T-helper 2 cell treated with Interferon-gamma antibody and Interleukin-4, amounts not matched to agents 100 ng/mL and 5 ng/mL, for 36 hours (primary cell): ENCODE measurements at regions not wholly inside any gene's neighbourhood (a gene's known extent, or its start where the extent isn't known, plus 50 kb on each side); places are given as distances from the start of the nearest gene placed in this dataset.
"Not testable (repeated sequence)": the region's sequence is repeated elsewhere in the genome, so short reads cannot be mapped to it uniquely, and the experiment has no call there.

Source experiments
- intact Hi-C: fragments of 100-400 bp; cut with micrococcal nuclease; formaldehyde crosslinking; loops from one replicate; pipeline ENCODE4 v1.15.1; 2023

DNA sequence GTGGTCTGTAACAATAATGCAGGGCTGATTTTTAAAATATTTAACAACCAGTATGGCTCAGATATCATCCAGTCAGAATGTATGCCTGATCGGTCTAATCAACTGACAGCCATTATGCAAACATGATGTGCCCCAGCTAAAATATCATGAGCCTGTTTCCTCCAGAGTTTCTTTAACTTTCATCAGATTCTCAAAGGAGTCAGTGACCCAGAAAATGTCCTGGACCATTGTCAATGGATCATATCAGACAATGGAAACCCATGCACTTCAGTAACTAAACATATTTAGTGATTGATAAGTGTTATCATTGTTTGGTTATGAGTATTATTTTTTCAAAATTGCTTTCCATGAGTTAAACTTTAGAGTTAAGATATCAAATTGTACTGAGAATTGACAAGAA is 173.5 kb downstream of the LMBRD1 start:
- intact Hi-C loops: no loop called here

- intact Hi-C loops: no loop called here
Measured at GRCh38 chr6:69622924-69623323, 173.9 kb downstream of the LMBRD1 start.

DNA sequence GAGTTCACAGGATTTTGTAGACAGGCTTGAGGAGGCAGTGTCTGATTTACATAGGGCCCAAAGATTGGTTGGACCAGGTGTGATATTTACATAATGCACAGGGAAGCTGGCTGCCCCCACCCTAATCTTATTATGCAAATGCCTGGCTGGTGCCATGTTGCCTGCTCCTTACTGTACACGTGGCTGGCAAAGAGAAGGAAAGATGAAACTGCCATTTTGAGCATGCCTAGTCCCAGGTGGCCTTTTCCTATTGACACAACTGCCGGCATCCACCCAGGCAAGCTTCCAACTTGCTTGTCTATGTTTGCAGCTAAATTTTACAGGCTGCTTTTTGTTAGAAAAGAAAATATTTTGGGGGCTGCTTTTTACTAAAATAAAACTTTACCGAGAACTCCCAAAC is 174.6 kb downstream of the LMBRD1 start:
- intact Hi-C loops: no loop called here

DNA sequence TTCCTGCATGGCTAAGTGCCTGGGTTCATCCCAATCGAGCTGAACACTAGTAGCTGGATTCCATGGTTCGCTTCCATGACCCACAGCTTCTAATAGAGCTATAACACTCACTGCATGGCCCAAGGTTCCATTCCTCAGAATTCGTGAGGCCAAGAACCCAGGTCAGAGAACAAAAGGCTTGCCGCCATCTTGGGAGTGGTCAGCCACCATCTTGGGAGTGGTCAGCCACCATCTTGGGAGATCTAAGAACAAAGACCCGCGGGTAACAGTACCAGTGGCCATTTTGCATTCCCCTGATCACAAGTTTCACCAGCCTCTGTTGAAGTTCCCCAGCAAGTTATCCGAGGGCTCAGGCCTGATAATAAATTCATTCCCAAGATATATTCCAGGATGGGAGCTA is 179.6 kb downstream of the LMBRD1 start:
- intact Hi-C loops: no loop called here

DNA sequence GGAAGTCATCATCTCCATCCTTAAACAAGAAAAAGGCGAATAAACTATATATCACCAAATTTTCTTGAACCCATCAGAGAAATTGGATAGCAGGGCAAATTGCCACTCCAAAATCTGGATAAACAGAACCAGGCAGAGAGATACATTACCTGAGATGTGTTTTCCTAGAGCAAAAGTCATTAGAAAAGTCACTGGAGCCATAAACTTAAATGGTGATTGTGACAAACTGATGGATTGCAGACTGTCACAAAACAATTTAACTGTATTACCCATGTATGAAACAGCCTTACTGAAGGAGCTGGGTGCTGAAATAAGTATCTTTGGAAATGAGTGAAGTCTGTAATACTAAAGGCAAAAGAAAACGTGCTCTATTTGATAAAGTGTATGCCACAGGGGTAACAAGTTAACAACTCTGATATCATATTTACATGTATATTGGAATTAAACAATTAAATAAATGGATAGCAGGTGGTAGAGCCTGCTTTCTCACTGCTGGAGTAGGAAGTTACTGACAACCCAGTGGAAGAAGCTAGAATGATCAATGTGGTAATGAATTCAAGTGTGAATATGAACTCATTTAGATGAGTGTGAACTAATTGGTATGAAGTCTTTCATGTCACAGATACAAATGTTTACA is 186.9 kb downstream of the LMBRD1 start:
- intact Hi-C loops: no loop called here

DNA sequence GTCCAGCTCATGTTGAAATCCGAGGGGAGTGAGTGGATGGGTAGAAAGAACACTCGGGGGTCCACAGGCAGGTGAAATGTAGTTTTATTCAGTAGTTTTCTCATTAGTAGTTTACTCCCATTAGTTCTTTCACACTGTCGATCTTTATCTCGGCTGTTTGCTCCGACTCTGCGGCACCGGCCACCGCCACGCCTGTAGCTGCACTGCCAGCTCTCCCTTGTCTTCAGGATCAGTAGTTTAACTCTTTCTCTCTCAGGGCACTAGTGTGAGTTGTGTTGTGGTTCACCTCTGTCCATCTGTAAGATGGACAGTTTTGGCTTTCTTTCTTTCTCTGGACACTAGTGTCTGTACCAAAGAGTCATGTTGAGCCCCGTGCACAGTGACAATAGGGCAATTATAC is 195.7 kb downstream of the LMBRD1 start:
- intact Hi-C loops: no loop called here

DNA sequence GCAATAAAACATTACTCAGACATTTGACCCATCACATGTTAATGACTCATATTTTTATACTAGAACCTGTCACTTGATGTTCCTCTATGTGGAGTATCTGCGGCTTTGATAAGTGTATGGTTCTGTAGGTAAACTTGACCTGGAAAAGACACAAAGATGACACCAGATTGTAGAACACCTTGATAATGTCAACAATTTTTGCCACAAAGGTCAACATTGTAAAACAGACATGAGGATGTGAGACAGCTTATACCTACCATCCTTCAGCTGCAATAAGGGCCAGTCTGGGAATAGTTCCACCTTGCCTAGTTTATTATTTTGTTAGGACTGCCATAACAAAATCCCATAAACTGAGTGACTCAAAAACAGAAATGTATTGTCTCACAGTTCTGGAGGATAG is 202.4 kb downstream of the LMBRD1 start:
- intact Hi-C loops: no loop called here

GRCh38 chr6:69593706-69594105 is 203.1 kb downstream of the LMBRD1 start:
- intact Hi-C loops: no loop called here

GRCh38 chr6:69589626-69590025 is 207.2 kb downstream of the LMBRD1 start:
- intact Hi-C loops: loop anchor here (10.0 kb wide), 1 partner anchor 275 kb away; the partner anchor contains the start of gene COL19A1

DNA sequence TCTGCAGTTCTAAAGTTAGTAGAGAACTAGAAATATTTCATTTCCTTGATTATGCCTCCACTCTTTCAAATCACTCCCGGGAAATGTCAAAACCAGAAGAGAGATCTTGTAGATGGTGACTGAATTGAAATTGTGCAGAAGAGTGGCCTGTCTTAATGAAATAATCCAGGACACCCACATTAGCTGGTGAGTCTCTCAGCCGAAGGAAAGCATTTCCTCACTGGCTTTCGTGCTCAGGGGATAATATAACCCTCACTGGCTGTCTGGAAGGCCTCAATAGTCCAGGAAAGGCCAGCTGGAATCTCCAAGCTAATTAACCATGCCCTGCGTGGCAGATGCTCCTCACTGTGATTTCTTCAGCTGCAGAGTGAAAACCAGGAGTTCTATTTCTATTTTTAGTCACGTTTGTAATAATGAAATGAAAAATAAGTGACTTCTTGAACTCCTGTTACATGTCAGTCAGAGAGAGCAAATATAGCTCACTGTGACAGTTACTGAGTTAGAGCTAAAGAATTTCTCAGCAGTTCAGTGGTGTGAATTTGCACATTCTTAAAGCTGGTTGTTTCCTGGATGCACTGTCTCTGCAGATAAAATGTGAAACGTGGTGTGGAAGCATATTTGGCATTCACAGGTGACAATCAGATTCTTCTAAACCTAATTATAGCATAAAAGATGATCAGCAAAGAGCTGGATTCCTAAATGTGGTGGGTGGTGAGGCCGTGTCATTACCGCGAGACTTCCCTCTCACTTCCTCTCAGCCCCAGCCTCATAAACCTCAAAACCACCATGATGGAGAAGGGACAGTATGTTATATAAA is 211.7 kb downstream of the LMBRD1 start:
- intact Hi-C loops: loop anchor here (10.0 kb wide), 1 partner anchor 280 kb away; the partner anchor contains the start of gene COL19A1

- intact Hi-C loops: loop anchor here (10.0 kb wide), 1 partner anchor 280 kb away; the partner anchor contains the start of gene COL19A1
Measured at GRCh38 chr6:69584536-69584912, 212.3 kb downstream of the LMBRD1 start.

GRCh38 chr6:69581581-69581980 is 215.2 kb downstream of the LMBRD1 start:
- intact Hi-C loops: loop anchor here (10.0 kb wide), 1 partner anchor 283 kb away; the partner anchor contains the start of gene COL19A1

DNA sequence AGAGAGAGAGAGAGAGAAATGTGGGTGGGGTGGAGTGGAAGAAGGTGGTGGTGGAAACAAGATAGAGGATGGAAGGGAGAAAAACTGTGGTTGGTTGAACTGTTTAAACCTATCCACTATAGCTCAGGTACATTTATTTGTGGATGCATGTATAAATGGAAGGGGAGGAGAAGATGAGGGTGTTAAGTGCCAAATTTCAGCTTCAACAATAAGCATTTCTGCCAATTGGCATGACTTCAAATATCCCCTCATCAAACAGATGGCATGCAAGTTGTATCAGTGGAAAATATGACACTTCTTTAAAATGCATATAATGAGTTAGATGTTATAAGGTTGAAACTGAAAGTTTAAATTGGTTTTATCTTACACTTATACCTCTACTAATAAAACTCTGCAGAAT is 216.1 kb downstream of the LMBRD1 start:
- intact Hi-C loops: loop anchor here (10.0 kb wide), 1 partner anchor 284 kb away; the partner anchor contains the start of gene COL19A1

- intact Hi-C loops: no loop called here
Measured at GRCh38 chr6:69578361-69578890, 218.4 kb downstream of the LMBRD1 start.

- intact Hi-C loops: no loop called here
Measured at GRCh38 chr6:69571234-69571633, 225.6 kb downstream of the LMBRD1 start.

DNA sequence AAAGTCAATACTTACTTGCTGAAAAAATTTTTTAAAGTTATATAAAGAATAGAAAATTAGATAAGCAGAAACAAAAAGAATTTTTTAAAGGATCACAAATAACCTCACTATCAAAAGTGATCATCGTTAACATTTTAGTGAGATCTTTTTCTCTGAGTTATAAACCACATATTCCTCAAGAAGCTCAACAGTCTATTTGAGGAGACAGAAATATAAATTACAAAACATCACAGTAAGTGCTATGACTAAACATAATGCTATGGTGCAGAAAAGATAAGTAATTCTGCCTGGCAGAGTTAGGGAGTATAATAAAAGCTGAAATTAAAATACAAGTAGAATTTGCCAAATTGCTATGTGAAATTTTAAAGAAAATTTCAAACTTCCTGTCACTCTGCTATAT is 226.7 kb downstream of the LMBRD1 start:
- intact Hi-C loops: no loop called here

GRCh38 chr6:69560597-69560996 is 236.2 kb downstream of the LMBRD1 start:
- intact Hi-C loops: not testable (repeated sequence)

GRCh38 chr6:69555088-69555638 is 241.6 kb downstream of the LMBRD1 start:
- intact Hi-C loops: no loop called here

DNA sequence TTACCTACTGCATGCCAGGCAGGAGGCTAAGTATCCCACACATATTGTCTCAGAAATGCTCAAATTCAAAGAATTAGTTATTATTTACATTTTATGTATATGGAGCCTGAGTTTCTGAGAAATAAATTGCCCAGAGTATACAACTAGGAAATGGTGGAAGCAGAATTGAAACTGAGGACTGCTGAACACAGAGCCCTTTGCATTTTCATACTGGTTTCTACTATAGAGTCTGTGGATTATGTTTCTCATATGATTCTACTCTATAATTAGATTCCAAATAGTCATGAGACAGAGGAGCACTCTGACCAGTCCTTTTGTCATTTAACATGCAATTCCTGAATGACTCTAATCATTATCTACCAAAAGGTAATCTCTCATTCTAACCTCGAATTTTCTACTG is 254.3 kb downstream of the LMBRD1 start:
- intact Hi-C loops: no loop called here

DNA sequence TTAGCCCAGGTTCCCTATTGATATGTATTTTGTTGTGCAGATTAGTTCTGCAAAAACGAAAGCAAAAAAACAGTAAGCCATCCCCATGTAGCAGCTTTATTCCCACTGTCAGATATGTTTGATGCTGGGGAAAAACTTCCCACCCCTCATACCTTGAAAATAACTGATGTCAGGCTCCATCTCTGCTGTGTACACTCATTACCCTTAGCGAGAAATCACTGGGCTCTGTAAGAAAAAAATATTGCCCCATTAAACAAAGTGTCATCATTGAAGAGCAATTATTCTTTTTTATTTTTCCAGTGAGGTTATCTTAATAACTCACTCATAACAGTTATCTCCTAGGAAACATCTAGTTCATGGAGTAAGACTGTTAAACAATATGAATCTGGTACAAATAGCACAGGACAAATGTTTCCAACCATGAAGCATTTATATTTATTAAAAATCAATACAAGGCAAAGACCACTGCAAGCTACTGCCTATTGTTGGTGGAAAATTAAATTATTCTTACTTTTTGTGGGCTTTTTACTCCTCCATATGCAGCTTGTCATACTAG is 268.8 kb downstream of the LMBRD1 start:
- intact Hi-C loops: no loop called here

DNA sequence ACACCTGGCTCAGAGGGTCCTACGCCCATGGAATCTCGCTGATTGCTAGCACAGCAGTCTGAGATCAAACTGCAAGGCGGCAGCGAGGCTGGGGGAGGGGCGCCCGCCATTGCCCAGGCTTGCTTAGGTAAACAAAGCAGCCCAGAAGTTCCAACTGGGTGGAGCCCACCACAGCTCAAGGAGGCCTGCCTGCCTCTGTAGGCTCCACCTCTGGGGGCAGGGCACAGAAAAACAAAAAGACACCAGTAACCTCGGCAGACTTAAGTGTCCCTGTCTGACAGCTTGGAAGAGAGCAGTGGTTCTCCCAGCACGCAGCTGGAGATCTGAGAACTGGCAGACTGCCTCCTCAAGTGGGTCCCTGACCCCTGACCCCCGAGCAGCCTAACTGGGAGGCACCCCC is 281.3 kb downstream of the LMBRD1 start:
- intact Hi-C loops: not testable (repeated sequence)

DNA sequence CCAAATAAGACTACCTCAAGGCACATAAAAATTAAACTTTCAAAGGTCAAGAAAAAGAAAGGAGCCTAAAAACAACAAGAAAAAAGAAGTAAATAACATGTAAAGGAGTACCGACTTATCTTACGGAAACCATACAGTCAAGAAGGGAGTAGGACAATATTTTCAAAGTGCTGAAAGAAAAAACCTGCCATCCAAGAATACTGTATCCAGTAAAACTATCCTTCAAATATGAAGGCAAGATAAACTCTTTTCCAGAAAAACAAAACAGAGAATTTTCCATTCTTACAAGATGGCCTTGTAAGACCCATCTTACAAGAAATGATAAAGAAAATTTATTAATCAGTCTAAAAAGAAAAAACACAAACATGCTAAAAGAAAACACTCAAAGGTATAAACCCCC is 302.2 kb downstream of the LMBRD1 start:
- intact Hi-C loops: no loop called here
